ENCODE measurements at regions not wholly inside any gene's neighbourhood (a gene's known extent, or its start where the extent isn't known, plus 50 kb on each side); places are given as distances from the start of the nearest gene placed in this dataset.

DNA sequence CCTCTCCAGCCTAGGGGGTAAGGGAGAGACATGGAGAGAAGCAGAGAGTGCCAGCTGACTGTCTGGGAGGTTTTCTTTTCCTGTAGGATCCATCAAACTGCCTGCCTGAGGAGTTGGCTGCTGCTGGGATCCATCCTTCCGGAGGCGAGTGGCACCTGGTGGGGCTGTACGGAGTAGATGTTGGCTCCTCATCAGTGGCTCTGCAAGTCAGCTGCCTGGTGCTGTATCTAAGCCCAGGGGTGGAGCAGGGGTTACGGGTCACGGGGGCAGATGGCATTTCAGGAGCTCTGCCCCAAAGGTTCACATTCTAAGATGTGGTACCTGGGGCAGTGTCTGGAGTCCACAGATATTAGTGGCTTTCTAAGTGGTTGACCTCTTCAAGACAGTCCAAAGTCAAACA is 128.0 kb downstream of the ACTL8 start:
- TF ChIP-seq POLR2A (IDR thresholded peaks at IDR 0.05; ENCODE audit: extremely low read depth, insufficient read length) = no peak
- TF ChIP-seq, protein P1, sequence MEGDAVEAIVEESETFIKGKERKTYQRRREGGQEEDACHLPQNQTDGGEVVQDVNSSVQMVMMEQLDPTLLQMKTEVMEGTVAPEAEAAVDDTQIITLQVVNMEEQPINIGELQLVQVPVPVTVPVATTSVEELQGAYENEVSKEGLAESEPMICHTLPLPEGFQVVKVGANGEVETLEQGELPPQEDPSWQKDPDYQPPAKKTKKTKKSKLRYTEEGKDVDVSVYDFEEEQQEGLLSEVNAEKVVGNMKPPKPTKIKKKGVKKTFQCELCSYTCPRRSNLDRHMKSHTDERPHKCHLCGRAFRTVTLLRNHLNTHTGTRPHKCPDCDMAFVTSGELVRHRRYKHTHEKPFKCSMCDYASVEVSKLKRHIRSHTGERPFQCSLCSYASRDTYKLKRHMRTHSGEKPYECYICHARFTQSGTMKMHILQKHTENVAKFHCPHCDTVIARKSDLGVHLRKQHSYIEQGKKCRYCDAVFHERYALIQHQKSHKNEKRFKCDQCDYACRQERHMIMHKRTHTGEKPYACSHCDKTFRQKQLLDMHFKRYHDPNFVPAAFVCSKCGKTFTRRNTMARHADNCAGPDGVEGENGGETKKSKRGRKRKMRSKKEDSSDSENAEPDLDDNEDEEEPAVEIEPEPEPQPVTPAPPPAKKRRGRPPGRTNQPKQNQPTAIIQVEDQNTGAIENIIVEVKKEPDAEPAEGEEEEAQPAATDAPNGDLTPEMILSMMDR (IDR thresholded peaks at IDR 0.05; ENCODE audit: low read depth, low read length) = no peak
- no peak for TF ChIP-seq MYC (IDR thresholded peaks at IDR 0.05; ENCODE audit: low read depth, low read length)
- TF ChIP-seq, protein P2, sequence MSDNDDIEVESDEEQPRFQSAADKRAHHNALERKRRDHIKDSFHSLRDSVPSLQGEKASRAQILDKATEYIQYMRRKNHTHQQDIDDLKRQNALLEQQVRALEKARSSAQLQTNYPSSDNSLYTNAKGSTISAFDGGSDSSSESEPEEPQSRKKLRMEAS (IDR thresholded peaks at IDR 0.05; ENCODE audit: low read depth, low read length) = no peak
